GM12878 (cell line): ENCODE measurements at regions not wholly inside any gene's neighbourhood (a gene's known extent, or its start where the extent isn't known, plus 50 kb on each side); places are given as distances from the start of the nearest gene placed in this dataset.

Experiments used
- ATAC-seq: fragments of 200-7000 bp; cut with Tn5 transposase; 3 replicates; pipeline ENCODE4 v1.9.1; 2020; ENCODE audit warnings: mild to moderate bottlenecking, moderate library complexity
- BruUV-seq: library from RNA; stranded (reverse); fragments of 400-500 nt; replicated peaks from 2 replicates; lab custom pipeline; 2021; lab: Mats Ljungman, UMichigan
- CTCF ChIA-PET: fragments of 300-600 bp; sonication (Branson Sonifier 250); formaldehyde crosslinking; extraction: SDS; loops from one replicate; lab custom pipeline; 2021; ENCODE audit warnings: inconsistent platforms; lab: Yijun Ruan, JAX
- POLR2A ChIA-PET: fragments of 350-600 bp; formaldehyde crosslinking; extraction: SDS; loops from one replicate; lab custom pipeline; 2021; ENCODE audit warnings: inconsistent platforms; lab: Charles Lee
- RAD21 ChIA-PET: fragments of 300-600 bp; sonication (Branson Sonifier 250); formaldehyde crosslinking; loops from one replicate; lab custom pipeline; 2023; ENCODE audit warnings: antibody characterized with exemption; ENCODE audit not compliant: unreplicated experiment; lab: Charles Lee
- SMC1A ChIA-PET: fragments of 300-600 bp; sonication (Branson Sonifier 250); formaldehyde crosslinking; loops from one replicate; lab custom pipeline; 2023; ENCODE audit not compliant: unreplicated experiment, uncharacterized antibody; lab: Charles Lee
- DNase-seq: peaks from one replicate; pipeline ENCODE4 v3.0.0-alpha.2; 2011; ENCODE audit warnings: low read depth, low spot score
- FAIRE-seq: peaks from 3 replicates; lab custom pipeline; 2011; peaks lifted over from hg19 to GRCh38; lab: Jason Lieb, UNC
- H2AFZ ChIP-seq: 2 replicates; pipeline ENCODE4 v1.6.0; 2011; ENCODE audit warnings: low read depth, low read length, control low read depth; ENCODE audit not compliant: control insufficient read depth
- H3K27ac ChIP-seq: 2 replicates; pipeline ENCODE4 v1.5.1; 2011; ENCODE audit warnings: control low read depth; ENCODE audit not compliant: control insufficient read depth, insufficient read depth
- H3K27me3 ChIP-seq, 2 experiments: replicated peaks in 1 of 2; 2 replicates each; pipeline versions ENCODE4 v1.6.0 to v1.6.1; 2011; ENCODE audit warnings: low read length in 1 of 2; ENCODE audit not compliant: control insufficient read depth in 2 of 2, insufficient read depth in 2 of 2
- H3K36me3 ChIP-seq, 2 experiments: 2 replicates each; pipeline ENCODE4 v1.5.1; 2011; ENCODE audit warnings: low read length in 1 of 2; ENCODE audit not compliant: control insufficient read depth in 2 of 2, insufficient read depth in 2 of 2
- H3K4me1 ChIP-seq: 2 replicates; pipeline ENCODE4 v1.6.1; 2011; ENCODE audit warnings: mild to moderate bottlenecking, low read length, moderate library complexity, mixed read lengths; ENCODE audit not compliant: control insufficient read depth, insufficient read depth
- H3K4me2 ChIP-seq: 2 replicates; pipeline ENCODE4 v1.6.0; 2011; ENCODE audit warnings: control low read depth; ENCODE audit not compliant: control insufficient read depth, insufficient read depth
- H3K4me3 ChIP-seq: fragments of 200-600 bp; sonication (generic); 2 replicates; pipeline ENCODE4 v1.5.1; 2016
- H3K79me2 ChIP-seq: 2 replicates; pipeline ENCODE4 v1.6.0; 2011; ENCODE audit warnings: low read length; ENCODE audit not compliant: control insufficient read depth, insufficient read depth
- H3K9ac ChIP-seq: 2 replicates; pipeline ENCODE4 v1.8.0; 2011; ENCODE audit warnings: low read length, control low read depth, mixed read lengths; ENCODE audit not compliant: control insufficient read depth, insufficient read depth
- H3K9me3 ChIP-seq: replicated peaks from 3 replicates; pipeline ENCODE4 v1.5.1; 2011; ENCODE audit warnings: mild to moderate bottlenecking, low read length; ENCODE audit not compliant: control insufficient read depth, insufficient read depth
- H4K20me1 ChIP-seq: 2 replicates; pipeline ENCODE4 v1.6.0; 2011; ENCODE audit not compliant: control insufficient read depth, insufficient read depth
- ASH2L ChIP-seq: fragments of 300-600, 200-600 bp; sonication (generic); IDR thresholded peaks from 2 replicates; pipeline ENCODE4 v1.6.1; 2017; ENCODE audit warnings: low read depth, mild to moderate bottlenecking, borderline replicate concordance
- BCL11A ChIP-seq: IDR thresholded peaks from 2 replicates; pipeline ENCODE4 v1.6.1; 2011; ENCODE audit warnings: low read depth, low read length
- FOXM1 ChIP-seq: IDR thresholded peaks from 2 replicates; pipeline ENCODE4 v1.6.1; 2012; ENCODE audit warnings: low read depth, mild to moderate bottlenecking, inconsistent platforms, low read length, moderate library complexity
- HDGF ChIP-seq: fragments of 450-650 bp; IDR thresholded peaks from 2 replicates; pipeline ENCODE4 v1.6.1; 2016; ENCODE audit warnings: antibody characterized with exemption
- MTA3 ChIP-seq: IDR thresholded peaks from 2 replicates; pipeline ENCODE4 v1.6.1; 2012; ENCODE audit warnings: low read length, inconsistent platforms, borderline replicate concordance
- NFYA ChIP-seq: IDR thresholded peaks from 2 replicates; pipeline ENCODE4 v1.6.1; 2011; ENCODE audit warnings: low read depth, mild to moderate bottlenecking, low read length, improper control_type of control experiment, borderline replicate concordance
- NR2C1 ChIP-seq: fragments of 450-650 bp; IDR thresholded peaks from 2 replicates; pipeline ENCODE4 v1.6.1; 2017; ENCODE audit warnings: antibody characterized with exemption, mild to moderate bottlenecking, moderate library complexity
- SMAD5 ChIP-seq: IDR thresholded peaks from 2 replicates; pipeline ENCODE4 v1.6.1; 2016; ENCODE audit warnings: antibody characterized with exemption, low read depth
- STAT3 ChIP-seq: IDR thresholded peaks from 2 replicates; pipeline ENCODE4 v1.6.1; 2011; ENCODE audit warnings: low read depth, low read length, improper control_type of control experiment
- WGBS: methylation state at CpG from one replicate; pipeline ENCODE4 v1.1.6; 2016; ENCODE audit warnings: low lambda C conversion rate; ENCODE audit not compliant: insufficient replicate concordance, insufficient coverage; ENCODE audit errors: missing lambda C conversion rate; 5-methylcytosine and 5-hydroxymethylcytosine counted together
- in situ Hi-C: fragments of 300-500 bp; cut with MboI; formaldehyde crosslinking; loops from 9 replicates; pipeline ENCODE4 v1.14.3; 2018; ENCODE audit warnings: mixed read lengths
- intact Hi-C: fragments of 100-400 bp; cut with micrococcal nuclease; formaldehyde crosslinking; loops from one replicate; pipeline ENCODE4 v1.14.2; 2022; ENCODE audit not compliant: unreplicated experiment
- TF ChIP-seq, protein P1 (sequence below): IDR thresholded peaks from 2 replicates; pipeline ENCODE4 v1.6.1; 2011; ENCODE audit warnings: borderline replicate concordance, low read depth, mild to moderate bottlenecking, moderate library complexity, low read length; ENCODE audit not compliant: insufficient read depth, poor library complexity, severe bottlenecking

DNA sequence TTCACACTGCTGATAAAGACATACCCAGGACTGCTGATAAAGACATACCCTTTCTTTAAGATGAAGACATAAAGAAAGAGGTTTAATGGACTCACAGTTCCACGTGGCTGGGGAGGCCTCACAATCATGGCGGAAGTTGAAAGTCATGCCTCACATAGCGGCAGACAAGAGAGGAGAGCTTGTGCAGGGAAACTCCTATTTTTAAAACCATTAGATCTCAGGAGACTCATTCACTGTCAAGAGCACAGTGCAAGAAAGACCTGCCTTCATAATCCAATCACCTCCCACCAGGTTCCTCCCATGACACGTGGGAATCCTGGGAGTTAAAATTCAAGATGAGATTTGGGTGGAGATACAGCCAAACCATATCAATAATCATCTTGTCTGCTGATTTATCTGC is 278.1 kb downstream of the SLC6A15 start:
- ChIA-PET CTCF (interaction anchor here (0.7 to 1.4 kb wide), 2 partner anchors 12 to 36 kb away, joined by 3 read pairs; no protein-coding TSS in a partner anchor), SMC1A (no interaction called here), RAD21 (no interaction called here), POLR2A (no interaction called here)
- TF ChIP-seq HDGF: no peak
- TF ChIP-seq, protein P1, sequence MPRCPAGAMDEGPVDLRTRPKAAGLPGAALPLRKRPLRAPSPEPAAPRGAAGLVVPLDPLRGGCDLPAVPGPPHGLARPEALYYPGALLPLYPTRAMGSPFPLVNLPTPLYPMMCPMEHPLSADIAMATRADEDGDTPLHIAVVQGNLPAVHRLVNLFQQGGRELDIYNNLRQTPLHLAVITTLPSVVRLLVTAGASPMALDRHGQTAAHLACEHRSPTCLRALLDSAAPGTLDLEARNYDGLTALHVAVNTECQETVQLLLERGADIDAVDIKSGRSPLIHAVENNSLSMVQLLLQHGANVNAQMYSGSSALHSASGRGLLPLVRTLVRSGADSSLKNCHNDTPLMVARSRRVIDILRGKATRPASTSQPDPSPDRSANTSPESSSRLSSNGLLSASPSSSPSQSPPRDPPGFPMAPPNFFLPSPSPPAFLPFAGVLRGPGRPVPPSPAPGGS: no peak
- Histone ChIP-seq H3K27me3 (no peaks in the 10 kb centered on the region), H3K4me1 (no peaks in the 10 kb centered on the region), H3K9ac (no peak overlapping the region), H3K79me2 (no peaks in the 10 kb centered on the region), H4K20me1 (no peaks in the 10 kb centered on the region), H3K27ac (no peak overlapping the region), H2AFZ (no peak overlapping the region), H3K4me2 (no peak overlapping the region), H3K9me3 (no peaks in the 10 kb centered on the region), H3K36me3 (no peaks in the 10 kb centered on the region), H3K4me3 (no peak overlapping the region)
- no TSS peak for BruUV-seq
- DNase-seq (no peak), FAIRE-seq (no peak), ATAC-seq (no peak)
- intact Hi-C loops (no loop called here), in situ Hi-C loops (no loop called here)
- WGBS: 34% methylated on average over 4 of the region's 4 CpGs

DNA sequence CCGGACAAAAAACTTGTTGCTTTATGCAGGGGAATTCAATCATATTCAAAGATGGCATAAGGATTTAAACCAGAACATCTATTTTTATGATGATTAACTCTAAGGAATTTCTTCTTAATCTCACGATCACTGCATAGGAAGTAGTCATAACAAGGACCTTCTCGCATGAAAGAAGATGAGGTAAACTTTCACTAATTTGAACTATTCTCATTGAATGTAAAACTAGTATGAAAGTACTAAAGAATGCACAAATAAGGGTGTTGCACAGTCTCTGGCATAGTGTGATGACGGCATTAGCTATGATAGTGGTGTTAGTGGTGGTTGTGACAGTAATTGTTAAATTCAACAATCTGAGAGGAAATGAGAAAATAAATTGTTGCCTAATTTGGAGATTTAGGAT is 280.0 kb downstream of the SLC6A15 start:
- SMC1A ChIA-PET: no interaction called here
- no peak overlapping the region for H3K4me3 ChIP-seq
- intact Hi-C loops (no loop called here), in situ Hi-C loops (no loop called here)
- ATAC-seq: no peak
- H3K4me2 ChIP-seq: no peak overlapping the region
- CTCF ChIA-PET: no interaction called here
- 44% methylated on average over 4 of the region's 4 CpGs for WGBS
- no peaks in the 10 kb centered on the region for H4K20me1 ChIP-seq
- POLR2A ChIA-PET: no interaction called here
- H3K36me3 ChIP-seq: no peaks in the 10 kb centered on the region
- BruUV-seq: no TSS peak
- DNase-seq: no peak
- H3K27me3 ChIP-seq: no peaks in the 10 kb centered on the region
- no peak overlapping the region for H2AFZ ChIP-seq
- H3K9me3 ChIP-seq: no peaks in the 10 kb centered on the region
- TF ChIP-seq STAT3: no peak
- no peak for TF ChIP-seq SMAD5
- no peak for TF ChIP-seq NR2C1
- TF ChIP-seq FOXM1: no peak
- no peak for TF ChIP-seq BCL11A
- TF ChIP-seq ASH2L: no peak
- TF ChIP-seq NFYA: no peak
- TF ChIP-seq MTA3: no peak
- H3K27ac ChIP-seq: no peak overlapping the region
- no peaks in the 10 kb centered on the region for H3K79me2 ChIP-seq
- no peak overlapping the region for H3K9ac ChIP-seq
- FAIRE-seq: no peak
- RAD21 ChIA-PET: no interaction called here
- H3K4me1 ChIP-seq: no peaks in the 10 kb centered on the region
